Activated CD4-positive, alpha-beta memory T cell treated with anti-CD3 and anti-CD28 coated beads for 36 hours (primary cell): ENCODE measurements at regions not wholly inside any gene's neighbourhood (a gene's known extent, or its start where the extent isn't known, plus 50 kb on each side); places are given as distances from the start of the nearest gene placed in this dataset.

Experiments used
- CTCF ChIA-PET: fragments of 350-600 bp; sonication (Branson Sonifier 250); formaldehyde crosslinking; loops from one replicate; lab custom pipeline; 2021; ENCODE audit warnings: antibody characterized with exemption, inconsistent platforms; lab: Charles Lee
- POLR2A ChIA-PET: fragments of 350-600 bp; sonication (Branson Sonifier 250); formaldehyde crosslinking; loops from one replicate; lab custom pipeline; 2021; ENCODE audit warnings: antibody characterized with exemption; lab: Charles Lee
- DNase-seq: peaks from one replicate; pipeline ENCODE4 v3.0.0-alpha.2; 2020
- H3K27ac Mint-ChIP-seq: one replicate; pipeline ENCODE4 v1.8.0; 2021; ENCODE audit warnings: mixed read lengths
- H3K27me3 Mint-ChIP-seq: one replicate; pipeline ENCODE4 v1.8.0; 2021; ENCODE audit warnings: mixed read lengths
- H3K36me3 Mint-ChIP-seq: one replicate; pipeline ENCODE4 v1.8.0; 2021; ENCODE audit warnings: mixed read lengths
- H3K4me1 Mint-ChIP-seq: one replicate; pipeline ENCODE4 v1.8.0; 2021; ENCODE audit warnings: low read depth, mixed read lengths
- H3K4me3 Mint-ChIP-seq: one replicate; pipeline ENCODE4 v1.8.0; 2021; ENCODE audit warnings: mild to moderate bottlenecking, mixed read lengths
- H3K9me3 Mint-ChIP-seq: one replicate; pipeline ENCODE4 v1.8.0; 2021; ENCODE audit warnings: mixed read lengths
- intact Hi-C: fragments of 100-400 bp; cut with micrococcal nuclease; formaldehyde crosslinking; loops from one replicate; pipeline ENCODE4 v1.15.1; 2023

- H3K4me3 Mint-ChIP-seq, result no peak overlapping the region
- H3K36me3 Mint-ChIP-seq, result no peaks in the 10 kb centered on the region
- no peaks in the 10 kb centered on the region for H3K4me1 Mint-ChIP-seq
- H3K27me3 Mint-ChIP-seq, result no peaks in the 10 kb centered on the region
- POLR2A ChIA-PET, result no interaction called here
- intact Hi-C loops, result no loop called here
- no peaks in the 10 kb centered on the region for H3K9me3 Mint-ChIP-seq
- no peak for DNase-seq
- CTCF ChIA-PET, result interaction anchor here (0.7 kb wide), 1 partner anchor 180 kb away, joined by 3 read pairs; no protein-coding TSS in a partner anchor
- H3K27ac Mint-ChIP-seq, result no peak overlapping the region
Observed at GRCh38 chr11:45551191-45551713, 114.2 kb downstream of the CHST1 start.

GRCh38 chr11:45549257-45549656 is 116.2 kb downstream of the CHST1 start:
- no peak overlapping the region for H3K4me3 Mint-ChIP-seq
- ChIA-PET POLR2A (interaction anchor here (0.7 kb wide), 1 partner anchor 203 kb away, joined by 3 read pairs; no protein-coding TSS in a partner anchor), CTCF (no interaction called here)

GRCh38 chr11:45546366-45546765 is 119.1 kb downstream of the CHST1 start:
- no peak overlapping the region for H3K4me3 Mint-ChIP-seq
- no peak overlapping the region for H3K27ac Mint-ChIP-seq
- no peaks in the 10 kb centered on the region for H3K4me1 Mint-ChIP-seq
- no peaks in the 10 kb centered on the region for H3K9me3 Mint-ChIP-seq
- no peak for DNase-seq
- CTCF ChIA-PET, result no interaction called here
- intact Hi-C loops, result no loop called here
- peaks cover 6% of the 10 kb centered on the region for H3K27me3 Mint-ChIP-seq
- H3K36me3 Mint-ChIP-seq, result no peaks in the 10 kb centered on the region
- POLR2A ChIA-PET, result no interaction called here

More at GRCh38 chr11:45549257-45549656, 116.2 kb downstream of the CHST1 start:
- no peaks in the 10 kb centered on the region for H3K36me3 Mint-ChIP-seq
- no peaks in the 10 kb centered on the region for H3K4me1 Mint-ChIP-seq
- H3K27ac Mint-ChIP-seq, result no peak overlapping the region
- intact Hi-C loops, result no loop called here
- H3K9me3 Mint-ChIP-seq, result no peaks in the 10 kb centered on the region
- no peak for DNase-seq
- H3K27me3 Mint-ChIP-seq, result peaks cover 4% of the 10 kb centered on the region

GRCh38 chr11:45544826-45545225 is 120.6 kb downstream of the CHST1 start:
- Mint-ChIP-seq H3K4me3 (no peak overlapping the region), H3K27me3 (peaks cover 14% of the 10 kb centered on the region), H3K4me1 (no peaks in the 10 kb centered on the region), H3K27ac (no peak overlapping the region), H3K9me3 (no peaks in the 10 kb centered on the region), H3K36me3 (no peaks in the 10 kb centered on the region)
- ChIA-PET POLR2A (no interaction called here), CTCF (no interaction called here)
- intact Hi-C loops, result no loop called here
- DNase-seq, result no peak

- Mint-ChIP-seq H3K36me3 (no peaks in the 10 kb centered on the region), H3K4me1 (no peaks in the 10 kb centered on the region), H3K4me3 (no peak overlapping the region), H3K27me3 (peaks cover 14% of the 10 kb centered on the region), H3K9me3 (no peaks in the 10 kb centered on the region), H3K27ac (no peak overlapping the region)
- intact Hi-C loops, result no loop called here
- CTCF ChIA-PET, result no interaction called here
- POLR2A ChIA-PET, result no interaction called here
- DNase-seq, result peak; percentile 27
Observed at GRCh38 chr11:45543808-45544422, 121.5 kb downstream of the CHST1 start.

- H3K27me3 Mint-ChIP-seq, result peaks cover 14% of the 10 kb centered on the region
- CTCF ChIA-PET, result no interaction called here
Observed at GRCh38 chr11:45543081-45543480, 122.3 kb downstream of the CHST1 start.

GRCh38 chr11:45541693-45542434 is 123.6 kb downstream of the CHST1 start:
- CTCF ChIA-PET, result interaction anchor here (0.6 kb wide), 1 partner anchor 197 kb away, joined by 3 read pairs; no protein-coding TSS in a partner anchor
- peaks cover 17% of the 10 kb centered on the region for H3K27me3 Mint-ChIP-seq
- H3K9me3 Mint-ChIP-seq, result no peaks in the 10 kb centered on the region
- no peaks in the 10 kb centered on the region for H3K4me1 Mint-ChIP-seq
- no peak overlapping the region for H3K27ac Mint-ChIP-seq
- H3K36me3 Mint-ChIP-seq, result no peaks in the 10 kb centered on the region
- POLR2A ChIA-PET, result no interaction called here
- no peak for DNase-seq
- intact Hi-C loops, result no loop called here
- no peak overlapping the region for H3K4me3 Mint-ChIP-seq

More at GRCh38 chr11:45543081-45543480, 122.3 kb downstream of the CHST1 start:
- H3K4me1 Mint-ChIP-seq, result no peaks in the 10 kb centered on the region
- H3K27ac Mint-ChIP-seq, result no peak overlapping the region
- POLR2A ChIA-PET, result no interaction called here
- intact Hi-C loops, result no loop called here
- H3K9me3 Mint-ChIP-seq, result no peaks in the 10 kb centered on the region
- H3K4me3 Mint-ChIP-seq, result no peak overlapping the region
- no peak for DNase-seq
- H3K36me3 Mint-ChIP-seq, result no peaks in the 10 kb centered on the region

- intact Hi-C loops, result no loop called here
- no peaks in the 10 kb centered on the region for H3K9me3 Mint-ChIP-seq
- no peak overlapping the region for H3K27ac Mint-ChIP-seq
- H3K27me3 Mint-ChIP-seq, result peaks cover 11% of the 10 kb centered on the region
- ChIA-PET CTCF (no interaction called here), POLR2A (no interaction called here)
- no peak for DNase-seq
- no peak overlapping the region for H3K4me3 Mint-ChIP-seq
- no peaks in the 10 kb centered on the region for H3K4me1 Mint-ChIP-seq
- H3K36me3 Mint-ChIP-seq, result no peaks in the 10 kb centered on the region
Observed at GRCh38 chr11:45538939-45539338, 126.5 kb downstream of the CHST1 start.

GRCh38 chr11:45538363-45538762 is 127.1 kb downstream of the CHST1 start:
- H3K4me1 Mint-ChIP-seq, result no peaks in the 10 kb centered on the region
- ChIA-PET POLR2A (no interaction called here), CTCF (interaction anchor here (1.3 kb wide), 1 partner anchor 233 kb away, joined by 3 read pairs; no protein-coding TSS in a partner anchor)
- intact Hi-C loops, result no loop called here
- H3K27me3 Mint-ChIP-seq, result peaks cover 11% of the 10 kb centered on the region
- H3K9me3 Mint-ChIP-seq, result no peaks in the 10 kb centered on the region
- DNase-seq, result no peak
- no peak overlapping the region for H3K4me3 Mint-ChIP-seq
- H3K27ac Mint-ChIP-seq, result no peak overlapping the region
- H3K36me3 Mint-ChIP-seq, result no peaks in the 10 kb centered on the region

GRCh38 chr11:45537614-45538013 is 127.8 kb downstream of the CHST1 start:
- no peak overlapping the region for H3K4me3 Mint-ChIP-seq
- intact Hi-C loops, result no loop called here
- no peak for DNase-seq
- H3K27ac Mint-ChIP-seq, result no peak overlapping the region
- H3K4me1 Mint-ChIP-seq, result no peaks in the 10 kb centered on the region
- no peaks in the 10 kb centered on the region for H3K9me3 Mint-ChIP-seq
- POLR2A ChIA-PET, result no interaction called here
- CTCF ChIA-PET, result interaction anchor here (1.3 kb wide), 1 partner anchor 234 kb away, joined by 3 read pairs; no protein-coding TSS in a partner anchor
- H3K36me3 Mint-ChIP-seq, result no peaks in the 10 kb centered on the region
- peaks cover 14% of the 10 kb centered on the region for H3K27me3 Mint-ChIP-seq

- intact Hi-C loops, result no loop called here
- DNase-seq, result no peak
- Mint-ChIP-seq H3K4me3 (no peak overlapping the region), H3K36me3 (no peaks in the 10 kb centered on the region), H3K9me3 (no peaks in the 10 kb centered on the region), H3K27ac (no peak overlapping the region), H3K27me3 (peaks cover 9% of the 10 kb centered on the region), H3K4me1 (no peaks in the 10 kb centered on the region)
- ChIA-PET POLR2A (no interaction called here), CTCF (no interaction called here)
Observed at GRCh38 chr11:45535033-45535432, 130.4 kb downstream of the CHST1 start.

GRCh38 chr11:45534132-45534531 is 131.3 kb downstream of the CHST1 start:
- POLR2A ChIA-PET, result interaction anchor here (0.6 kb wide), 1 partner anchor 28 kb away, joined by 5 read pairs; no protein-coding TSS in a partner anchor
- DNase-seq, result no peak
- Mint-ChIP-seq H3K4me1 (no peaks in the 10 kb centered on the region), H3K27me3 (peaks cover 8% of the 10 kb centered on the region), H3K36me3 (no peaks in the 10 kb centered on the region), H3K27ac (no peak overlapping the region), H3K9me3 (no peaks in the 10 kb centered on the region), H3K4me3 (no peak overlapping the region)
- intact Hi-C loops, result no loop called here
- CTCF ChIA-PET, result no interaction called here
